RCC 7860 (cell line): ENCODE measurements at regions not wholly inside any gene's neighbourhood (a gene's known extent, or its start where the extent isn't known, plus 50 kb on each side); places are given as distances from the start of the nearest gene placed in this dataset.
A peak's percentile ranks its signal among the peaks of the same experiment; 100 is the strongest.

Source experiments
- DNase-seq: peaks from one replicate; pipeline ENCODE4 v3.0.0-alpha.2; 2015; ENCODE audit warnings: low spot score
- FAIRE-seq: peaks from 2 replicates; lab custom pipeline; 2012; peaks lifted over from hg19 to GRCh38; lab: Jason Lieb, UNC

GRCh38 chr13:40429706-40430545 is 236.5 kb downstream of the FOXO1 start:
- FAIRE-seq (no peak), DNase-seq (no peak)

GRCh38 chr13:40432018-40432978 is 234.1 kb downstream of the FOXO1 start:
- DNase-seq (no peak), FAIRE-seq (no peak)

GRCh38 chr13:40433001-40433400 is 233.4 kb downstream of the FOXO1 start:
- FAIRE-seq (no peak), DNase-seq (no peak)

- FAIRE-seq (no peak), DNase-seq (no peak)
Observed at GRCh38 chr13:40433577-40433976, 232.9 kb downstream of the FOXO1 start.

GRCh38 chr13:40434516-40435397 is 231.7 kb downstream of the FOXO1 start:
- FAIRE-seq (no peak), DNase-seq (no peak)

GRCh38 chr13:40438022-40438680 is 228.3 kb downstream of the FOXO1 start:
- FAIRE-seq (no peak), DNase-seq (no peak)

- DNase-seq (no peak), FAIRE-seq (no peak)
Observed at GRCh38 chr13:40438999-40439797, 227.2 kb downstream of the FOXO1 start.

GRCh38 chr13:40439928-40440327 is 226.5 kb downstream of the FOXO1 start:
- FAIRE-seq (no peak), DNase-seq (no peak)

- peak; percentile 46 for FAIRE-seq
- DNase-seq, result peak; percentile 7
Observed at GRCh38 chr13:40440990-40441820, 225.2 kb downstream of the FOXO1 start.

- FAIRE-seq, result no peak
Observed at GRCh38 chr13:40442231-40442630, 224.2 kb downstream of the FOXO1 start.

GRCh38 chr13:40442826-40443225 is 223.6 kb downstream of the FOXO1 start:
- DNase-seq (no peak), FAIRE-seq (no peak)

More at GRCh38 chr13:40442231-40442630, 224.2 kb downstream of the FOXO1 start:
- DNase-seq, result no peak

GRCh38 chr13:40444241-40444640 is 222.2 kb downstream of the FOXO1 start:
- FAIRE-seq (no peak), DNase-seq (no peak)

- peak; percentile 91 for DNase-seq
- peak; percentile 89 for FAIRE-seq
Observed at GRCh38 chr13:40445557-40445990, 220.9 kb downstream of the FOXO1 start.

- DNase-seq (no peak), FAIRE-seq (no peak)
Observed at GRCh38 chr13:40446365-40446764, 220.1 kb downstream of the FOXO1 start.

GRCh38 chr13:40447857-40448256 is 218.6 kb downstream of the FOXO1 start:
- FAIRE-seq, result no peak

GRCh38 chr13:40452038-40452666 is 214.3 kb downstream of the FOXO1 start:
- FAIRE-seq (no peak), DNase-seq (no peak)

More at GRCh38 chr13:40447857-40448256, 218.6 kb downstream of the FOXO1 start:
- DNase-seq, result no peak

GRCh38 chr13:40452741-40453334 is 213.6 kb downstream of the FOXO1 start:
- FAIRE-seq (no peak), DNase-seq (no peak)
